ENCODE measurements at regions not wholly inside any gene's neighbourhood (a gene's known extent, or its start where the extent isn't known, plus 50 kb on each side); places are given as distances from the start of the nearest gene placed in this dataset.
A peak's percentile ranks its signal among the peaks of the same experiment; 100 is the strongest.

DNA sequence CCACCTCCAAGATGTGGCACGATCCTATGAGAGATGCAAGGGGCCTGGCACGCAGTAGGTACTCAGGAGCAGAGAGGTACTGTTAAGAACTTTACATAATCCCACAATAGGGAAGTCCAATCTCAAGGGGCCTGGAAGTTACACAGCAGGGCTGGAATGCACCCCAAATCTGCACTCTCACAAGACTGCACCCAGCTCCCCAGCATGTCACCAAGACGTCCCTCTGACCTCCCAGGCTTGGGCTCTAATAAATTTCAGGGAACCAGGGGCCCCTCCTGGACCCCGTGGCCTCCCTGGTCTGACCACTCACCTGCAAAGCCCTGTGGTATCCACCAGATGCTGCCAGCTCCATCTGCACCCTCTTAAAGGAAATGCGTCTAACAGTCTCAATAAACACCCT, 94.9 kb downstream of the OAT start:
- no peaks in the 10 kb centered on the region for H3K9me3 ChIP-seq (ENCODE audit: control insufficient read depth, low read length)
- no peak overlapping the region for H3K4me3 ChIP-seq (ENCODE audit: low read length)
- no peak overlapping the region for H3K9ac ChIP-seq (ENCODE audit: extremely low read depth, low read length, poor library complexity, severe bottlenecking)
- TF ChIP-seq, protein P1, sequence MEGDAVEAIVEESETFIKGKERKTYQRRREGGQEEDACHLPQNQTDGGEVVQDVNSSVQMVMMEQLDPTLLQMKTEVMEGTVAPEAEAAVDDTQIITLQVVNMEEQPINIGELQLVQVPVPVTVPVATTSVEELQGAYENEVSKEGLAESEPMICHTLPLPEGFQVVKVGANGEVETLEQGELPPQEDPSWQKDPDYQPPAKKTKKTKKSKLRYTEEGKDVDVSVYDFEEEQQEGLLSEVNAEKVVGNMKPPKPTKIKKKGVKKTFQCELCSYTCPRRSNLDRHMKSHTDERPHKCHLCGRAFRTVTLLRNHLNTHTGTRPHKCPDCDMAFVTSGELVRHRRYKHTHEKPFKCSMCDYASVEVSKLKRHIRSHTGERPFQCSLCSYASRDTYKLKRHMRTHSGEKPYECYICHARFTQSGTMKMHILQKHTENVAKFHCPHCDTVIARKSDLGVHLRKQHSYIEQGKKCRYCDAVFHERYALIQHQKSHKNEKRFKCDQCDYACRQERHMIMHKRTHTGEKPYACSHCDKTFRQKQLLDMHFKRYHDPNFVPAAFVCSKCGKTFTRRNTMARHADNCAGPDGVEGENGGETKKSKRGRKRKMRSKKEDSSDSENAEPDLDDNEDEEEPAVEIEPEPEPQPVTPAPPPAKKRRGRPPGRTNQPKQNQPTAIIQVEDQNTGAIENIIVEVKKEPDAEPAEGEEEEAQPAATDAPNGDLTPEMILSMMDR (conservative IDR thresholded peaks at IDR 0.05), result no peak
- H3K36me3 ChIP-seq (ENCODE audit: control insufficient read depth, insufficient read depth, low read length), result no peaks in the 10 kb centered on the region
- Mint-ChIP-seq H3K4me1 (no peaks in the 10 kb centered on the region), H3K27ac (peak overlapping the region; percentile 52), H3K27me3 (ENCODE audit: insufficient read depth) (peaks cover 4% of the 10 kb centered on the region), H3K36me3 (ENCODE audit: low read depth) (no peaks in the 10 kb centered on the region), H3K9me3 (no peaks in the 10 kb centered on the region), H3K4me3 (no peak overlapping the region)
- H3K27ac ChIP-seq (ENCODE audit: low read depth, low read length), result no peak overlapping the region
- H3K4me1 ChIP-seq (ENCODE audit: control insufficient read depth, insufficient read depth, low read length), result no peaks in the 10 kb centered on the region
- DNase-seq, result peak; percentile 28
- no peaks in the 10 kb centered on the region for H3K27me3 ChIP-seq (ENCODE audit: control insufficient read depth, insufficient read depth, low read length, poor library complexity, severe bottlenecking)
- 84 to 100% methylated on average over 2 to 5 of the region's 5 CpGs for WGBS, 2 experiments (ENCODE audit: insufficient coverage in 1 of 2, insufficient read length in 1 of 2)

DNA sequence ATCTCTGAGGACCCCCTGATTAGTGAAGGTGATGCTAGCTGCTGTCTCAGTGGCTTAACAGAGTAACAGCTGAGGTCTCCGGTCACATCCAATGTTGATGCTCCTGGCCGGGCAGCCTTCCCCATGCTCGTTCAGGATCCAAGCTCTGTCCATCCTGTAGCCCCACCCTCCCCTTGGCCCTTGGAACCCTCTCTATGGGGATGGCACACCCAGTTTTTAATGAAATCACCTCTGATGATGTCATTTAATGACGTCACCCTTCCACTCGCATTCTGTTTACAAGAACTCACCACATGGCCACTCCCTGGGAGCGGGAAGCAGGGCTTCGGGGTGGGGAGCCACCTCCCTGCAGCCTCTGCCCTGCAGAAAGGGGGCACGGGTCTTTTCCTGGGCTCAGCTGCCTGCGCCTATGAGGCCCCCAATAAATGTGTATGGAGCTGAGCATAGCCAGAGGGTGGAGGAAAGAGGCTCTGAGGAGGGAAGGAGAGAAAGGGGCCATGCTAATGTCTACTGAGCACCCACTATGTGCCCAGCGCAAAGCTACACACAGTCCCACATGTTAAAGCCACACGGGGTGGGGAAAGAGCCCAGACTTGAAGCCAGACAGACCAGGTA, 95.5 kb downstream of the OAT start:
- no peaks in the 10 kb centered on the region for H3K27me3 ChIP-seq (ENCODE audit: control insufficient read depth, insufficient read depth, low read length, poor library complexity, severe bottlenecking)
- H3K4me3 ChIP-seq (ENCODE audit: low read length), result no peak overlapping the region
- TF ChIP-seq, protein P1 (conservative IDR thresholded peaks at IDR 0.05), result no peak
- H3K9ac ChIP-seq (ENCODE audit: extremely low read depth, low read length, poor library complexity, severe bottlenecking), result no peak overlapping the region
- H3K27ac ChIP-seq (ENCODE audit: low read depth, low read length), result no peak overlapping the region
- DNase-seq, result peak; percentile 27
- Mint-ChIP-seq H3K9me3 (no peaks in the 10 kb centered on the region), H3K36me3 (ENCODE audit: low read depth) (no peaks in the 10 kb centered on the region), H3K4me1 (no peaks in the 10 kb centered on the region), H3K27ac (no peak overlapping the region), H3K4me3 (no peak overlapping the region), H3K27me3 (ENCODE audit: insufficient read depth) (peaks cover 4% of the 10 kb centered on the region)
- H3K36me3 ChIP-seq (ENCODE audit: control insufficient read depth, insufficient read depth, low read length), result no peaks in the 10 kb centered on the region
- no peaks in the 10 kb centered on the region for H3K4me1 ChIP-seq (ENCODE audit: control insufficient read depth, insufficient read depth, low read length)
- 94 to 98% methylated on average over 7 to 11 of the region's 11 CpGs for WGBS, 2 experiments (ENCODE audit: insufficient coverage in 1 of 2, insufficient read length in 1 of 2)
- no peaks in the 10 kb centered on the region for H3K9me3 ChIP-seq (ENCODE audit: control insufficient read depth, low read length)

DNA sequence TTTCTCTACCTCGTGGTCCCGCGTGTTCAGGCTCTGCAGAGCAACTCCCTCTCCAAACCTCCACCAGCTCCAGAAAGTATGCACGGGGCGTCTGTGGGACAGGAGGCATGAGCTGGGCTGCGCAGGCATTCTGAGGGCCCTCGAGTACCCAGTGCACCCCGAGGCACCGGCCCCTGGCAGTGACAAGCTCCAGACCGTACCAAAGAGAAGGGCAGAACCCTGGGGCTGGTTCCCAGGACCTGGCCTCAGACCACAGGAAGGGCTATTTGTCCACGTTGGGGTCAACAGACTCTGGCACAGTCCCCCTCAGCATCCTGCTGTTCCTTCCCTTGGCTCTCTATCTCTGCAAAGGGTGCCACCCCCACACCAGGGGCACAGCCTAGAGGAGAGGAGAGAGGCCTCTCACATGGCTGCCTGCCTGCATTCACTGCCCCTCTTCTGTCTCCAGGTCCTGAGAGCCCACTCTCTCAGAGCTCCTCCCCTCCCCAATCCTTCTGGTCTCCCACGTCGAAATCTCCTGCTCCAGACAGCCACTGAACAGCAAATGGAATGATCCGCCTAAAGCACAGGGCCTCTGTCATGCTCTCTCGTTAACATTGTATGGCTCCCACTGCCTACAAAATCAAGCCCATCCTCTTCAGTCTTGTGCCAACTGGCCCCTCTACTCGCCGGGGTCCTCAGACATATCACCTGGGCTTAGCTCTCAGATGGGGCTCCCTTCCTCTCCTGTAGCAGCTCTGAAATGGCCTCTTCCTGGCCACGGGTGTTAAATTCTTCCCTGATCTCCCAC, 96.3 kb downstream of the OAT start:
- H3K27ac Mint-ChIP-seq, result no peak overlapping the region
- Histone ChIP-seq H3K9me3 (ENCODE audit: control insufficient read depth, low read length) (no peaks in the 10 kb centered on the region), H3K27ac (ENCODE audit: low read depth, low read length) (no peak overlapping the region), H3K36me3 (ENCODE audit: control insufficient read depth, insufficient read depth, low read length) (no peaks in the 10 kb centered on the region), H3K9ac (ENCODE audit: extremely low read depth, low read length, poor library complexity, severe bottlenecking) (no peak overlapping the region), H3K27me3 (ENCODE audit: control insufficient read depth, insufficient read depth, low read length, poor library complexity, severe bottlenecking) (no peaks in the 10 kb centered on the region), H3K4me3 (ENCODE audit: low read length) (no peak overlapping the region), H3K4me1 (ENCODE audit: control insufficient read depth, insufficient read depth, low read length) (no peaks in the 10 kb centered on the region)
- 90 to 91% methylated on average over 16 to 18 of the region's 18 CpGs for WGBS, 2 experiments (ENCODE audit: insufficient coverage in 1 of 2, insufficient read length in 1 of 2)
- no peak overlapping the region for H3K4me3 Mint-ChIP-seq
- H3K4me1 Mint-ChIP-seq, result no peaks in the 10 kb centered on the region
- no peaks in the 10 kb centered on the region for H3K9me3 Mint-ChIP-seq
- peaks cover 4% of the 10 kb centered on the region for H3K27me3 Mint-ChIP-seq (ENCODE audit: insufficient read depth)
- no peaks in the 10 kb centered on the region for H3K36me3 Mint-ChIP-seq (ENCODE audit: low read depth)
- peak; percentile 39 for DNase-seq
- TF ChIP-seq, protein P1 (conservative IDR thresholded peaks at IDR 0.05), result no peak
